ENCODE measurements at regions not wholly inside any gene's neighbourhood (a gene's known extent, or its start where the extent isn't known, plus 50 kb on each side); places are given as distances from the start of the nearest gene placed in this dataset.
"Not testable (repeated sequence)": the region's sequence is repeated elsewhere in the genome, so short reads cannot be mapped to it uniquely, and the experiment has no call there.

DNA sequence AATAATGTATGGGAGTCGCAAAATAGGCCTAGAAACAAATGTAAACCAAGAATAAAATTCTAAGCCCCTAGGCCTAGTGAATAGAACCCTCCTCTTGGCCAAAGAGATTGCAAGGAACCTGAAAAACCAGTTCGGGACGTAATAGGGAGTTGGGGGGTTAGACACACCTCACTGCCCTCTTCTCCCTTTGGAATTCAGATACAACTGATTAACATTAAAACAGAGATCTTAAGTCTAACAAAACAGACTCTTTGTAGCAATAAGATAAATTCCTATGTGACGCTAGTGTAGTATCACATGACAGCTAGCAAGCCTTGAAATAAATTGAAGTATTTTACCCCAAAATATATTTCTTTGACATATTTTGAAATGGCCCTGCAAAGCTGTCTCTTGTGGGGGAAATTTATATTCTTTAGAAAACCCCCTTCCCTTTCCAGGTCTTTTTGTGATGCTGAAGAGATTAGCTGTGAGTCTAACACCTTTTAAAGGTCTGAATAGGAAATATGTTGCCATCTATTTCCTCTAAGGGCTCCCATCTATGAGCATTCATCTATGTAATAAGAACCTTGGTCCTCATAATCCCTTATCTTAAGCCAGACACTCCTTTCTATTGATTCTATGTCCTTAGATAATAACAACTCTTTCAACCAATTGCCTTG is 623.4 kb upstream of the NRG3 start:
- no peak for DNase-seq (ENCODE audit: low spot score)

DNA sequence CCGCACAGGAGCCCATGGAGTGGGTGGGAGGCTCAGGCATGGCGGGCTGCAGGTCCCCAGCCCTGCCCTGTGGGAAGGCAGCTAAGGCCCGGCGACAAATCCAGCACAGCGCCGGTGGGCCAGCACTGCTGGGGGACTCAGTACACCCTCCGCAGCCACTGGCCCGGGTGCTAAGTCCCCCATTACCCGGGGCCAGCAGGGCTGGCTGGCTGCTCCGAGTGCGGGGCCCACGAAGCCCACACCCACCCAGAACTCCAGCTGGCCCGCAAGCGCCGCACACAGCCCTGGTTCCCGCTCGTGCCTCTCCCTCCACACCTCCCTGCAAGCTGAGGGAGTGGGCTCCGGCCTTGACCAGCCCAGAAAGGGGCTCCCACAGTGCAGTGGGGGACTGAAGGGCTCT is 610.0 kb upstream of the NRG3 start:
- DNase-seq (ENCODE audit: low spot score), result not testable (repeated sequence)

DNA sequence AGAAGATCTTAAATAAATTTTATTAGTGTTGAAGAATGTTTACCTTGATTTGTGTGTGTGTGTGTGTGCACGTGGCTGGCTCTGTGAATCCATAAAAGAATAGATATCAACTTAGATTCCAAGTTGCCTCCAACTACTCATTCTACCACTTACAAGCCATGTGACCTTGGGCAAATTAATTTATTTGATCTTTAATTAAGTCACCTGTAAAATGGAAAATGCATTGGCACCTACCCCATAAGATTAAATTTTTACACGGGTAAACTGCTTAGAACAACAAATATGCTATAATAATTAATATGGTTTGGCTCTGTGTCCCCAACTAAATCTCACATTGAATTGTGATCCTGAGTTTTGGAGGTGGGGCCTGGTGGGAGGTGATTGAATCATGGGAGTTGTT is 604.9 kb upstream of the NRG3 start:
- DNase-seq (ENCODE audit: low spot score), result no peak

DNA sequence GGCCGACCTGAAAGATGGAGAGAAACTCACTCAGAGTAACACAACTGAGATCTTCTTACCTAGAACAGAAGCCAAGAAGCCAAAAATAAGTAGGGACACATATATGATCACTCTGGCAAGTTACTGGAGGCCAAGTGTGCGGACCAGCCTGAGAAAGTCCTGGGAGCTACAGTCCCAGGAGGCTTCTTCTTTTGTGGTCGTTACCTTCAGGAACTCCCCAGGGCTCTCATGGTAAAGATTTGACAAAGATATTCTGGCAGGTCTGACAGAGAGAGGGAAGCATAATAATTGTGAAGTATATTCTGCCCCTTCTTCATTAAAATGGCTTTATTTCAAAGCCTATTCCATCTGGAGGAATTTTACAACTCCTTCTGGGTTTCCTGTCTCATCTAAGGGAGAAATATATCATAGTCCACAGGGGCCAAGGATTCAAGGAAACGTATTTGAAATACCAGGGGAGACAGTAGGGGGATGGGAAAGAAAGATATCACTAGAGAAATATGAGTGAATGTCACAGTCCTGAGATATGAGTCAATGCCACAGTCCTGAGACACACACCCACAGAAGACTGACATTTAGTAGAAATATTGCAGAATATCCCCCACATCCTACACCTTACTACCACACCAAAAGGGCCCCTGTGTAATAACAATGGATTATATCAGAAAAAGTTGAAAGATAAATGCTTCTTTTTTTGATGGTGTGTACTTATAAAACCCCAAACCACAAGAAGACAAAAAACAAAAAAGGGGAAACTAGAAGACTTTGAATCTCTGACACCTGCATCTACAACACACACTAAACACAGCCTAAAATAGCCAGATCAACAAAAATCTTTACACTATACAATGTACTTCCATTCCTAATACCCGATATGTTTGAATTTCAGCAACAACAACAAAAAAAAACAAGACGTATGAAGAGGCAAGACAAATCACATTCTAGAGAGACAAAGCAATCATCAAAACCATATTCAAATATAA is 594.2 kb upstream of the NRG3 start:
- peak; percentile 35 for DNase-seq (ENCODE audit: low spot score)

DNA sequence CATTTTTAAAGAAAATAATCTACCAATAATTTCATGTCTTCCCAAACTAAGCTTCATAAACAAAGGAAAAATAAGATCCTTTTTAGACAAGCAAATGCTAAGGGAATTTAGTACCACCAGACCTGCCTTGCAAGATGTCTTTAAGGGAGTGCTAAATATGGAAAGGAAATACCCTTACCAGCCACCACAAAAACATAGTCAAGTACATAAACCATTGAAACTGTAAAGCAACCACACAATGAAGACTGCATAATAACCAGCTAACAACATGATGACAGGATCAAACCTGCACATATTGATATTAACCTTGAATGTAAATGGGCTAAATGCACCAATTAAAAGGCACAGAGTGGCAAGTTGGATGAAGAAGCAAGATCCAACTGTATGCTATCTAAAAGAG is 586.5 kb upstream of the NRG3 start:
- DNase-seq (ENCODE audit: low spot score), result no peak

- DNase-seq (ENCODE audit: low spot score), result no peak
Measured at GRCh38 chr10:81297292-81297691, 577.7 kb upstream of the NRG3 start.

DNA sequence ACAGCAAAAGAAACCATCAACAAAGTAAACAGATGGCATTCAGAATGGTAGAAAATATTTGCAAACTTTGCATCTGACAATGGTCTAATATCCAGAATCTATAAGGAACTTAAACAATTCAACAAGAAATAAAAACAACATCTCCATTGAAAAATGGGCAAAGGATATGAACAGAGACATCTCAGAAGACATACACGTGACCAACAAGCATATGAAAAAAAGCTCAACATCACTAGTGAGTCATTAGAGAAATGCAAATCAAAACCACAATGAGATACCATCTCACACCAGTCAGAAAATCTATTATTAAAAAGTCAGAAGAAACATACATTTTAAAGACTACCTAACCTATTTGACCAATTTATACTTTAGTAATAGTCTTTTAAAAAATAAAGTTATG is 571.3 kb upstream of the NRG3 start:
- no peak for DNase-seq (ENCODE audit: low spot score)

- DNase-seq (ENCODE audit: low spot score), result no peak
Measured at GRCh38 chr10:81306971-81307782, 567.8 kb upstream of the NRG3 start.

DNA sequence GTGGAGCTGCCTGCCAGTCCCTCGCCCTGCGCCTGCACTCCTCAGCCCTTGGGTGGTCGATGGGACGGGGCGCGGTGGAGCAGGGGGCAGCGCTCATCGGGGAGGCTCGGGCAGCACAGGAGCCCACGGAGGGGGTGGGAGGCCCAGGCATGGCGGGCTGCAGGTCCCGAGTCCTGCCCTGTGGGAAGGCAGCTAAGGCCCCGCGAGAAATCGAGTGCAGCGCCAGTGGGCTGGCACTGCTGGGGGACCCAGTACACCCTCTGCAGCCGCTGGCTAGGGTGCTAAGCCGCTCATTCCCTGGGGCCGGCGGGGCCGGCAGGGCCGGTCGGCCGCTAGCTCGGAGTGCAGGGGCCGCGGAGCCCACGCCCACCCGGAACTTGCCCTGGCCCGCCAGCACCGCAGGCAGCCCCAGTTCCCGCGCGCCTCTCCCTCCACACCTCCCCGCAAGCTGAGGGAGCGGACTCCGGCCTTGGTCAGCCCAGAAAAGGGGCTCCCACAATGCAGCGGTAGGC is 565.9 kb upstream of the NRG3 start:
- DNase-seq (ENCODE audit: low spot score), result no peak

DNA sequence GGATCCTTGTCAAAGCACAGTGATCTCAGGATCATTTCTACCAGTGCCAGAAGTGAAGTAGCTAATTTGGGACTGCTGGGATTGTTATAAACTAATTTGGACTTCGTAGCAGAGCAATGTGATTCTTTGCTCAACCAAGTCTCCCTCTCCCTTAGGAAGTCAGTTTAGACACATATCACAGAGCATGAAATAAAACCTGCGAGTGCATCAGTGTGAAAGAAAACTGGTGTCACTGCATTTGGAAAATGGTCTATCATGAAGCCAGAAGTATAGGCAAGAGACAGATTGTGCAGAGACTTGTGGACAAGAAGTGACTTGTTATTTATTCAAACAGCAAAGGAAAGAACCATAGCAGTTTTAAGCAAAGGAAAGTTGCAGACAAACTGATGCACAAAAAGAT is 560.5 kb upstream of the NRG3 start:
- DNase-seq (ENCODE audit: low spot score), result no peak

DNA sequence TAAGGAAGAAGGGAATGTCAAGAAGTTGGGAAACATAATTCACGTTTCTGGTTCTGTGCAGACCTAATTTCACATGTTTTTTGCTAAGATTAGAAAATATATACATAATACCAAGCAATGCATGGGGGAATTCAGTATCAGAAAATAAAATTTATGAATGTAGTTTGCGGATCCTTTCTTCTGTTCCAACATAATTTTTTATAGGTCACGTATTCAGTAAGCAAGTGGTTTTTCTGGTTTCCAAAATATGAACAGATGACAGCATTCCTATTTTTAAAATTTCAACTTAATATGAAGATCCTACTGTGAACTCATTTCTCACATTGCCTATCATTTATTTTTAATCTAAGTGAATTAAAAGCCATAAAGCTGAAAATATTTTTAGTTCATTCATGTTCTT is 560.0 kb upstream of the NRG3 start:
- no peak for DNase-seq (ENCODE audit: low spot score)

GRCh38 chr10:81348003-81348402 is 527.0 kb upstream of the NRG3 start:
- DNase-seq (ENCODE audit: low spot score), result no peak

- no peak for DNase-seq (ENCODE audit: low spot score)
Measured at GRCh38 chr10:81367132-81367531, 507.9 kb upstream of the NRG3 start.

- DNase-seq (ENCODE audit: low spot score), result no peak
Measured at GRCh38 chr10:81386817-81387216, 488.2 kb upstream of the NRG3 start.

DNA sequence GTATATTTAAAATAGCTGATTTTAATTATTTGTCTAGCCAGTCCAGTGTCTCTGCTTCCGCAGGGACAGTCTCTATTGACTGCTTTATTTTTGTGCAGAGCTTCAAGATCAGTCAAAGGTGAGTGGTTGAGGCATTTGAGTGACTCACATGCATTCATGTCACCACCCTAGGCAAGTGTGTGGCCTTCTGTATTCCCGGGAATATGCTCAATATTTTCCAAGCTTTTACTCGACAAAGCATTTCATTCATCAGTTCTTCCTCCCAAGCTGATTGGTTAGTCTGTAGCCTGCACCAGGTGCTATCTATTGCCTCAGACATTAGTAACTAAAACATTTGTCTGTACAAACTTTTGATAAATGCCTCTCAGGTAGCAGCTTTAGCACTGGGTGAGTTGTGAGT is 471.5 kb upstream of the NRG3 start:
- DNase-seq (ENCODE audit: low spot score), result no peak

GRCh38 chr10:81405399-81405798 is 469.6 kb upstream of the NRG3 start:
- no peak for DNase-seq (ENCODE audit: low spot score)

DNA sequence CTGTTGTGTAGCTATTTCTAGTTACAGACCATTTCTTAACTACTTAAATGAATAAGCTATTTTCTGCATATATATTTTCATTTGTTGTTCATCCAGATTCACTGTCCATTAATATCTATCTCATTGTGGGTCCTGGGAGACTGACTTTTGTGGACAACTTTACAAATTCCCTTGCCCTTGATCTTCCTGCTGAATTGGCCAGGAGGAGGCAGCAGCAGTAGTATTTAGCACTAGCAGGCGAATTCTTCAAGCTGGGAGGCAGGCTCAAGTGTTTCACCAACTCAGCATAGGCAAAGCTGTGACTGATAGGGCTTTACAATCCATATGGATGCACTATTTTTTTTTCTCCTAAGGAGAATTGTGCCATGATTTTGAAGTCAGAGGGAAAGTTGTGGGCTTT is 461.0 kb upstream of the NRG3 start:
- DNase-seq (ENCODE audit: low spot score), result no peak

- no peak for DNase-seq (ENCODE audit: low spot score)
Measured at GRCh38 chr10:81426722-81427121, 448.3 kb upstream of the NRG3 start.

DNA sequence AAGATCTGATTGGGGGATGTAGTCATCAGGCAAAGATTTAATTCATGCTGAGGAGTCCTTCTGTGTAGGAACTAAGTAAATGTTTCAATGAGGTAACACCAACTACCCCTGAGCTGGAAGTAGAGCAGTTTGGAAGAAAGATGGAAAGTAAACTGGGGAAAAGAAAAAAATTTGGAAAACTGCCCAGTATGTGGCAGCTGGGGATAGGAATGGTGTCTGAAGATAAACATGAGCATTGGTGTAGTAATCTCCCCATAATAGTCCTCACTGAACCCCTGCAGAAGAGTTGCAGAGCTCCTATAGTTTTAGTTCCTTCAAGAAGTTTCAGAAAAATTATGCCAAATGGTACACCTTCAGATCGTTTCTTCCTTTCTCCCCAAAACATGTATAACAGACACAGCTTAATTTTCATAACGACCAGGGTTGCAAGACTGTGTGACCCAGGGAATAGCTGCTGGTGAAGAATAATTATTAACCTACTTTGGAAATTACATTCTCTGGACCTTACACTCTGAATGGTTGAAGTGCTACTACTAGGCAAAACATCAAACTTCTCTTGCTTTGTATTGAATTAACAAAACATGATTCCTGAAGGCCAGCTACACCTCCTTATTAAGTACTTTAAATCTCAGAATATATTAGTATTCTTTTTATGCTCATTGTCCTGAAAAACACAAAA is 446.4 kb upstream of the NRG3 start:
- DNase-seq (ENCODE audit: low spot score), result no peak

- no peak for DNase-seq (ENCODE audit: low spot score)
Measured at GRCh38 chr10:81439445-81439844, 435.5 kb upstream of the NRG3 start.

- not testable (repeated sequence) for DNase-seq (ENCODE audit: low spot score)
Measured at GRCh38 chr10:81441624-81442023, 433.4 kb upstream of the NRG3 start.
